ENCODE measurements at regions not wholly inside any gene's neighbourhood (a gene's known extent, or its start where the extent isn't known, plus 50 kb on each side); places are given as distances from the start of the nearest gene placed in this dataset.

GRCh38 chr2:134023854-134024253 is 230.0 kb upstream of the MGAT5 start:
- H4K20me1 ChIP-seq (ENCODE audit: insufficient read depth, low read length): no peaks in the 10 kb centered on the region
- TF ChIP-seq CTCF (conservative IDR thresholded peaks at IDR 0.05; ENCODE audit: low read length) (no peak), EZH2phosphoT487 (IDR thresholded peaks at IDR 0.05; ENCODE audit: borderline replicate concordance, low read depth, low read length) (no peak)
- no peaks in the 10 kb centered on the region for H3K9me3 ChIP-seq (ENCODE audit: low read length)
- BruUV-seq (replicated peaks): no TSS peak
- no peak overlapping the region for H3K27ac ChIP-seq (ENCODE audit: low read depth, low read length, poor library complexity, severe bottlenecking)
- CTCF ChIA-PET (ENCODE audit: unreplicated experiment): no interaction called here
- DNase-seq (ENCODE audit: low spot score): no peak
- peaks cover 12% of the 10 kb centered on the region for H3K4me1 ChIP-seq (ENCODE audit: insufficient read depth, low read length, poor library complexity, severe bottlenecking)
- POLR2A ChIA-PET: interaction anchor here (1.4 kb wide), 1 partner anchor 21 kb away, joined by 3 read pairs; no protein-coding TSS in a partner anchor
- H3K4me2 ChIP-seq (ENCODE audit: low read length): no peak overlapping the region
- no peak overlapping the region for H3K4me3 ChIP-seq (ENCODE audit: low read depth, low read length, poor library complexity, severe bottlenecking)
- no peaks in the 10 kb centered on the region for H3K9me2 ChIP-seq (ENCODE audit: insufficient read depth, low read length)
- no peak overlapping the region for H2AFZ ChIP-seq (ENCODE audit: low read length)
- no peaks in the 10 kb centered on the region for H3K36me3 ChIP-seq (ENCODE audit: insufficient read depth, low read length)
- no peaks in the 10 kb centered on the region for H3K79me2 ChIP-seq (ENCODE audit: insufficient read depth, low read depth, low read length)
- intact Hi-C loops (cut with micrococcal nuclease; ENCODE audit: unreplicated experiment): no loop called here

- BruUV-seq (replicated peaks): no TSS peak
- TF ChIP-seq EZH2phosphoT487 (IDR thresholded peaks at IDR 0.05; ENCODE audit: borderline replicate concordance, low read depth, low read length): no peak
- no peak for TF ChIP-seq CTCF (conservative IDR thresholded peaks at IDR 0.05; ENCODE audit: low read length)
Observed at GRCh38 chr2:134027980-134028379, 225.9 kb upstream of the MGAT5 start.

GRCh38 chr2:134029418-134029817 is 224.5 kb upstream of the MGAT5 start:
- POLR2A ChIA-PET: no interaction called here
- no peaks in the 10 kb centered on the region for H3K9me2 ChIP-seq (ENCODE audit: insufficient read depth, low read length)
- TF ChIP-seq EZH2phosphoT487 (IDR thresholded peaks at IDR 0.05; ENCODE audit: borderline replicate concordance, low read depth, low read length) (no peak), CTCF (conservative IDR thresholded peaks at IDR 0.05; ENCODE audit: low read length) (no peak)
- H3K36me3 ChIP-seq (ENCODE audit: insufficient read depth, low read length): no peaks in the 10 kb centered on the region
- no peak overlapping the region for H3K4me3 ChIP-seq (ENCODE audit: low read depth, low read length, poor library complexity, severe bottlenecking)
- no peak for DNase-seq (ENCODE audit: low spot score)
- H3K4me1 ChIP-seq (ENCODE audit: insufficient read depth, low read length, poor library complexity, severe bottlenecking): no peaks in the 10 kb centered on the region
- H4K20me1 ChIP-seq (ENCODE audit: insufficient read depth, low read length): no peaks in the 10 kb centered on the region
- no TSS peak for BruUV-seq (replicated peaks)
- no peak overlapping the region for H3K4me2 ChIP-seq (ENCODE audit: low read length)
- no peak overlapping the region for H2AFZ ChIP-seq (ENCODE audit: low read length)
- CTCF ChIA-PET (ENCODE audit: unreplicated experiment): no interaction called here
- intact Hi-C loops (cut with micrococcal nuclease; ENCODE audit: unreplicated experiment): no loop called here
- H3K79me2 ChIP-seq (ENCODE audit: insufficient read depth, low read depth, low read length): no peaks in the 10 kb centered on the region
- no peak overlapping the region for H3K27ac ChIP-seq (ENCODE audit: low read depth, low read length, poor library complexity, severe bottlenecking)
- H3K9me3 ChIP-seq (ENCODE audit: low read length): no peaks in the 10 kb centered on the region

More at GRCh38 chr2:134027980-134028379, 225.9 kb upstream of the MGAT5 start:
- POLR2A ChIA-PET: no interaction called here
- H3K36me3 ChIP-seq (ENCODE audit: insufficient read depth, low read length): no peaks in the 10 kb centered on the region
- H3K4me3 ChIP-seq (ENCODE audit: low read depth, low read length, poor library complexity, severe bottlenecking): no peak overlapping the region
- H3K9me2 ChIP-seq (ENCODE audit: insufficient read depth, low read length): no peaks in the 10 kb centered on the region
- H2AFZ ChIP-seq (ENCODE audit: low read length): no peak overlapping the region
- H3K9me3 ChIP-seq (ENCODE audit: low read length): no peaks in the 10 kb centered on the region
- H4K20me1 ChIP-seq (ENCODE audit: insufficient read depth, low read length): no peaks in the 10 kb centered on the region
- no peak overlapping the region for H3K27ac ChIP-seq (ENCODE audit: low read depth, low read length, poor library complexity, severe bottlenecking)
- no peaks in the 10 kb centered on the region for H3K79me2 ChIP-seq (ENCODE audit: insufficient read depth, low read depth, low read length)
- no peak overlapping the region for H3K4me2 ChIP-seq (ENCODE audit: low read length)
- H3K4me1 ChIP-seq (ENCODE audit: insufficient read depth, low read length, poor library complexity, severe bottlenecking): no peaks in the 10 kb centered on the region
- intact Hi-C loops (cut with micrococcal nuclease; ENCODE audit: unreplicated experiment): no loop called here
- no peak for DNase-seq (ENCODE audit: low spot score)
- CTCF ChIA-PET (ENCODE audit: unreplicated experiment): no interaction called here
